SK-N-MC (cell line): ENCODE measurements at regions not wholly inside any gene's neighbourhood (a gene's known extent, or its start where the extent isn't known, plus 50 kb on each side); places are given as distances from the start of the nearest gene placed in this dataset.

Source experiments
- EZH2 ChIP-seq: fragments of 200-600 bp; sonication (generic); IDR thresholded peaks from one replicate; pipeline ENCODE4 v1.6.1; 2017; ENCODE audit warnings: antibody characterized with exemption
- POLR2AphosphoS5 ChIP-seq: IDR thresholded peaks from 2 replicates; pipeline ENCODE4 v1.6.1; 2012; ENCODE audit warnings: mild to moderate bottlenecking, low read depth, low read length, borderline replicate concordance

- TF ChIP-seq EZH2 (no peak), POLR2AphosphoS5 (no peak)
Observed at GRCh38 chr12:22882559-22882958, 257.6 kb downstream of the ETNK1 start.
